HCT116 (cell line): ENCODE measurements at regions not wholly inside any gene's neighbourhood (a gene's known extent, or its start where the extent isn't known, plus 50 kb on each side); places are given as distances from the start of the nearest gene placed in this dataset.

Experiments
- ATAC-seq: fragments of 200-7000 bp; cut with Tn5 transposase; 2 replicates; pipeline ENCODE4 v1.9.1; 2020; ENCODE audit warnings: mild to moderate bottlenecking, moderate library complexity
- BruUV-seq: library from RNA; stranded (reverse); fragments of 400-500 nt; replicated peaks from 2 replicates; lab custom pipeline; 2021; lab: Mats Ljungman, UMichigan
- CTCF ChIA-PET: fragments of 300-600 bp; sonication (Branson Sonifier 250); formaldehyde crosslinking; loops from one replicate; lab custom pipeline; 2021; ENCODE audit warnings: antibody characterized with exemption; lab: Charles Lee
- POLR2A ChIA-PET: fragments of 300-600, 350-600 bp; sonication (Branson Sonifier 250); formaldehyde crosslinking; loops from one replicate; lab custom pipeline; 2021; ENCODE audit warnings: antibody characterized with exemption; lab: Charles Lee
- RAD21 ChIA-PET, 2 experiments: fragments of 300-600 bp; sonication (Branson Sonifier 250); formaldehyde crosslinking; loops; one replicate each; lab custom pipeline; 2023; ENCODE audit warnings: low total read pairs in 2 of 2; ENCODE audit not compliant: uncharacterized antibody in 2 of 2, unreplicated experiment in 2 of 2, low non-redundant PET in 1 of 2; lab: Charles Lee
- DNase-seq: peaks from one replicate; pipeline ENCODE4 v3.0.0-alpha.2; 2010; ENCODE audit warnings: low read depth, low spot score
- H2AFZ ChIP-seq: fragments of 200-600 bp; shearing (Covaris generic), sonication (generic); 2 replicates; pipeline ENCODE4 v1.6.1; 2017; ENCODE audit warnings: low read depth, mixed run types, mixed read lengths, antibody characterized with exemption, low read length; ENCODE audit not compliant: poor library complexity, severe bottlenecking
- H3K27ac ChIP-seq: 2 replicates; pipeline ENCODE4 v1.5.1; 2012; ENCODE audit warnings: low read depth, low read length
- H3K27me3 ChIP-seq: fragments of 200-600 bp; sonication (generic); 2 replicates; pipeline ENCODE4 v1.6.1; 2016; ENCODE audit warnings: mixed run types, low read length, mixed read lengths; ENCODE audit not compliant: insufficient read depth
- H3K36me3 ChIP-seq, 2 experiments: fragments of 200-500 bp in 1 of 2; fragments of 200-600 bp in 1 of 2; sonication (Bioruptor generic) in 1 of 2; sonication (generic) in 1 of 2; 2 replicates each; pipeline versions ENCODE4 v1.5.1 to v1.6.1; 2014 to 2016; ENCODE audit warnings: low read length in 2 of 2, inconsistent platforms in 1 of 2, mixed read lengths in 1 of 2, mixed run types in 1 of 2; ENCODE audit not compliant: insufficient read depth in 2 of 2, control insufficient read depth in 1 of 2
- H3K4me1 ChIP-seq, 2 experiments: fragments of 200-600 bp in 1 of 2; sonication (generic) in 1 of 2; 2 replicates each; pipeline versions ENCODE4 v1.5.1 to v1.6.1; 2012 to 2017; ENCODE audit warnings: low read length in 2 of 2, inconsistent platforms in 1 of 2, mild to moderate bottlenecking in 1 of 2, mixed read lengths in 1 of 2, mixed run types in 1 of 2, moderate library complexity in 1 of 2; ENCODE audit not compliant: insufficient read depth in 2 of 2, control insufficient read depth in 1 of 2
- H3K4me2 ChIP-seq: fragments of 200-600 bp; sonication (generic); 2 replicates; pipeline ENCODE4 v1.6.1; 2017; ENCODE audit warnings: mixed run types, low read length, mixed read lengths
- H3K4me3 ChIP-seq, 2 experiments: fragments of 200-600 bp in 1 of 2; sonication (generic) in 1 of 2; replicated peaks in 1 of 2; 2 replicates each; pipeline ENCODE4 v1.5.1; 2011 to 2016; ENCODE audit warnings: low read length in 2 of 2, control low read depth in 1 of 2, low read depth in 1 of 2, mild to moderate bottlenecking in 1 of 2, mixed read lengths in 1 of 2, mixed run types in 1 of 2
- H3K79me2 ChIP-seq: fragments of 200-600 bp; sonication (generic); 2 replicates; pipeline ENCODE4 v1.6.1; 2017; ENCODE audit warnings: mild to moderate bottlenecking, mixed run types, low read length, moderate library complexity, mixed read lengths; ENCODE audit not compliant: insufficient read depth
- H3K9ac ChIP-seq: fragments of 200-600 bp; sonication (generic); 2 replicates; pipeline ENCODE4 v1.6.1; 2016; ENCODE audit warnings: low read length, mixed read lengths
- H3K9me2 ChIP-seq: fragments of 200-600 bp; sonication (generic), shearing (Covaris generic); 2 replicates; pipeline ENCODE4 v1.6.1; 2017; ENCODE audit warnings: mixed run types, mild to moderate bottlenecking, moderate library complexity; ENCODE audit not compliant: insufficient read depth
- H3K9me3 ChIP-seq, 2 experiments: fragments of 200-500 bp in 1 of 2; fragments of 200-600 bp in 1 of 2; sonication (Bioruptor generic) in 1 of 2; sonication (generic) in 1 of 2; 2 replicates each; pipeline ENCODE4 v1.6.1; 2014 to 2017; ENCODE audit warnings: low read length in 2 of 2, mixed read lengths in 2 of 2, inconsistent platforms in 1 of 2, low read depth in 1 of 2, mild to moderate bottlenecking in 1 of 2, mixed run types in 1 of 2, moderate library complexity in 1 of 2; ENCODE audit not compliant: control insufficient read depth in 1 of 2, insufficient read depth in 1 of 2
- H4K20me1 ChIP-seq: fragments of 200-600 bp; sonication (generic), shearing (Covaris generic); 2 replicates; pipeline ENCODE4 v1.6.1; 2017; ENCODE audit warnings: mixed run types, mild to moderate bottlenecking, moderate library complexity; ENCODE audit not compliant: insufficient read depth
- ATF3 ChIP-seq: IDR thresholded peaks from 2 replicates; pipeline ENCODE4 v1.6.1; 2012
- EZH2phosphoT487 ChIP-seq: fragments of 200-600 bp; IDR thresholded peaks from 2 replicates; pipeline ENCODE4 v1.6.1; 2018; ENCODE audit warnings: antibody characterized with exemption, borderline replicate concordance
- RAD21 ChIP-seq: IDR thresholded peaks from 2 replicates; pipeline ENCODE4 v1.6.1; 2012; ENCODE audit warnings: low read depth, mild to moderate bottlenecking
- YY1 ChIP-seq: IDR thresholded peaks from 2 replicates; pipeline ENCODE4 v1.6.1; 2011; ENCODE audit warnings: low read length, low read depth, moderate library complexity, mild to moderate bottlenecking; ENCODE audit not compliant: insufficient replicate concordance; ENCODE audit errors: extremely low read depth
- intact Hi-C: fragments of 100-400 bp; cut with micrococcal nuclease; formaldehyde crosslinking; loops from 2 replicates; pipeline ENCODE4 v1.10.0; 2022
- TF ChIP-seq, protein P1 (sequence below): IDR thresholded peaks from 2 replicates; pipeline ENCODE4 v1.6.1; 2012; ENCODE audit warnings: low read depth
- TF ChIP-seq, protein P2 (sequence below), 3 experiments: fragments of 200-600 bp in 1 of 3; sonication (generic) in 1 of 3; IDR thresholded peaks in 2 of 3; conservative IDR thresholded peaks in 1 of 3; 2 replicates each; pipeline ENCODE4 v1.5.1; 2012 to 2017; ENCODE audit warnings: low read depth in 2 of 3, low read length in 2 of 3, antibody characterized with exemption in 1 of 3, borderline replicate concordance in 1 of 3, control low read depth in 1 of 3, mild to moderate bottlenecking in 1 of 3, mixed read lengths in 1 of 3, mixed run types in 1 of 3, moderate library complexity in 1 of 3; ENCODE audit not compliant: insufficient read depth in 1 of 3

GRCh38 chr20:16819483-16819882 lies 71.3 kb downstream of the OTOR start (continued):
- TF ChIP-seq, protein P1, sequence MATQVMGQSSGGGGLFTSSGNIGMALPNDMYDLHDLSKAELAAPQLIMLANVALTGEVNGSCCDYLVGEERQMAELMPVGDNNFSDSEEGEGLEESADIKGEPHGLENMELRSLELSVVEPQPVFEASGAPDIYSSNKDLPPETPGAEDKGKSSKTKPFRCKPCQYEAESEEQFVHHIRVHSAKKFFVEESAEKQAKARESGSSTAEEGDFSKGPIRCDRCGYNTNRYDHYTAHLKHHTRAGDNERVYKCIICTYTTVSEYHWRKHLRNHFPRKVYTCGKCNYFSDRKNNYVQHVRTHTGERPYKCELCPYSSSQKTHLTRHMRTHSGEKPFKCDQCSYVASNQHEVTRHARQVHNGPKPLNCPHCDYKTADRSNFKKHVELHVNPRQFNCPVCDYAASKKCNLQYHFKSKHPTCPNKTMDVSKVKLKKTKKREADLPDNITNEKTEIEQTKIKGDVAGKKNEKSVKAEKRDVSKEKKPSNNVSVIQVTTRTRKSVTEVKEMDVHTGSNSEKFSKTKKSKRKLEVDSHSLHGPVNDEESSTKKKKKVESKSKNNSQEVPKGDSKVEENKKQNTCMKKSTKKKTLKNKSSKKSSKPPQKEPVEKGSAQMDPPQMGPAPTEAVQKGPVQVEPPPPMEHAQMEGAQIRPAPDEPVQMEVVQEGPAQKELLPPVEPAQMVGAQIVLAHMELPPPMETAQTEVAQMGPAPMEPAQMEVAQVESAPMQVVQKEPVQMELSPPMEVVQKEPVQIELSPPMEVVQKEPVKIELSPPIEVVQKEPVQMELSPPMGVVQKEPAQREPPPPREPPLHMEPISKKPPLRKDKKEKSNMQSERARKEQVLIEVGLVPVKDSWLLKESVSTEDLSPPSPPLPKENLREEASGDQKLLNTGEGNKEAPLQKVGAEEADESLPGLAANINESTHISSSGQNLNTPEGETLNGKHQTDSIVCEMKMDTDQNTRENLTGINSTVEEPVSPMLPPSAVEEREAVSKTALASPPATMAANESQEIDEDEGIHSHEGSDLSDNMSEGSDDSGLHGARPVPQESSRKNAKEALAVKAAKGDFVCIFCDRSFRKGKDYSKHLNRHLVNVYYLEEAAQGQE, result no peak
- no peak for TF ChIP-seq ATF3

- H3K4me2 ChIP-seq, result no peak overlapping the region
- peaks cover 7% of the 10 kb centered on the region; the same call in 1 of the 2 replicates for H3K27me3 ChIP-seq
- H3K4me1 ChIP-seq, result no peaks in the 10 kb centered on the region
- H3K9ac ChIP-seq, result no peak overlapping the region
- DNase-seq (peak; percentile 31), ATAC-seq (peak; percentile 91)
- TF ChIP-seq RAD21, result peak; percentile 57
- peak; percentile 84 for TF ChIP-seq YY1
- TF ChIP-seq EZH2phosphoT487, result no peak
- TF ChIP-seq, protein P2, sequence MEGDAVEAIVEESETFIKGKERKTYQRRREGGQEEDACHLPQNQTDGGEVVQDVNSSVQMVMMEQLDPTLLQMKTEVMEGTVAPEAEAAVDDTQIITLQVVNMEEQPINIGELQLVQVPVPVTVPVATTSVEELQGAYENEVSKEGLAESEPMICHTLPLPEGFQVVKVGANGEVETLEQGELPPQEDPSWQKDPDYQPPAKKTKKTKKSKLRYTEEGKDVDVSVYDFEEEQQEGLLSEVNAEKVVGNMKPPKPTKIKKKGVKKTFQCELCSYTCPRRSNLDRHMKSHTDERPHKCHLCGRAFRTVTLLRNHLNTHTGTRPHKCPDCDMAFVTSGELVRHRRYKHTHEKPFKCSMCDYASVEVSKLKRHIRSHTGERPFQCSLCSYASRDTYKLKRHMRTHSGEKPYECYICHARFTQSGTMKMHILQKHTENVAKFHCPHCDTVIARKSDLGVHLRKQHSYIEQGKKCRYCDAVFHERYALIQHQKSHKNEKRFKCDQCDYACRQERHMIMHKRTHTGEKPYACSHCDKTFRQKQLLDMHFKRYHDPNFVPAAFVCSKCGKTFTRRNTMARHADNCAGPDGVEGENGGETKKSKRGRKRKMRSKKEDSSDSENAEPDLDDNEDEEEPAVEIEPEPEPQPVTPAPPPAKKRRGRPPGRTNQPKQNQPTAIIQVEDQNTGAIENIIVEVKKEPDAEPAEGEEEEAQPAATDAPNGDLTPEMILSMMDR (IDR thresholded peaks at IDR 0.05 in 2 of 3, conservative IDR thresholded peaks at IDR 0.05 in 1 of 3; ENCODE audit: borderline replicate concordance in 1 of 3, insufficient read depth in 1 of 3, low read depth in 2 of 3, low read length in 2 of 3), result peak; percentile 43 to 97 (median 94); a peak in 5 of 6 replicates
- H3K79me2 ChIP-seq, result no peaks in the 10 kb centered on the region
- H3K9me3 ChIP-seq, result no peaks in the 10 kb centered on the region
- CTCF ChIA-PET, result interaction anchor here (0.6 to 2.4 kb wide), 14 partner anchors 8 to 611 kb away, joined by 3 to 56 read pairs (median 7); no protein-coding TSS in a partner anchor
- no peaks in the 10 kb centered on the region for H3K36me3 ChIP-seq
- peak overlapping the region; percentile 37 for H2AFZ ChIP-seq
- RAD21 ChIA-PET, result interaction anchor here (1.1 to 2.0 kb wide), 3 partner anchors 17 to 20 kb away, joined by 3 to 10 read pairs (median 6); no protein-coding TSS in a partner anchor
- H3K4me3 ChIP-seq, result no peak overlapping the region
- no peaks in the 10 kb centered on the region for H4K20me1 ChIP-seq
- no TSS peak for BruUV-seq
- POLR2A ChIA-PET, result interaction anchor here (1.5 kb wide), 1 partner anchor 10 kb away, joined by 3 read pairs; no protein-coding TSS in a partner anchor
- intact Hi-C loops, result loop anchor here (1.0 kb wide), 1 partner anchor 17 kb away; no protein-coding TSS in a partner anchor
- no peak overlapping the region for H3K27ac ChIP-seq
- no peaks in the 10 kb centered on the region for H3K9me2 ChIP-seq
Measured at GRCh38 chr20:16821211-16822089, 73.3 kb downstream of the OTOR start.
